ENCODE measurements at regions not wholly inside any gene's neighbourhood (a gene's known extent, or its start where the extent isn't known, plus 50 kb on each side); places are given as distances from the start of the nearest gene placed in this dataset.
"Not testable (repeated sequence)": the region's sequence is repeated elsewhere in the genome, so short reads cannot be mapped to it uniquely, and the experiment has no call there.

DNA sequence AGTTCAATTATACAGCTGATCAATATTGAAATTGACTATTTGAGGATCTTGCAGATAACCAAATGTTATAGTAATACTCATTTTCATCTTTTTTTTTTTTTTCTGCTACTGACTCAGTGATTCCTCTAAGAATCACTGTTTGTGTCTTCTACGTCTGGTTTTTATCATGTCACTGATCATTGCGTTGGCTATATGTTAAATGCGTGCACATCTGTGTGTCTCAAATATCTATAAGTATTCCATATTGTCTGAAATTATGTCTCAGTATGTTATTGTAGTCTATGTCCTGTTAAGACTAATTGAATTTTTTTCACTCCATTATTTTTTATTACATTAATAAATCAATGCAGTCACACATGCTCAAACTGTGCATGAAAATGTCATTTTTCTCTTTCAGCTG lies 200.5 kb downstream of the PCDH20 start:
- no peak for DNase-seq (ENCODE audit: low read depth)

DNA sequence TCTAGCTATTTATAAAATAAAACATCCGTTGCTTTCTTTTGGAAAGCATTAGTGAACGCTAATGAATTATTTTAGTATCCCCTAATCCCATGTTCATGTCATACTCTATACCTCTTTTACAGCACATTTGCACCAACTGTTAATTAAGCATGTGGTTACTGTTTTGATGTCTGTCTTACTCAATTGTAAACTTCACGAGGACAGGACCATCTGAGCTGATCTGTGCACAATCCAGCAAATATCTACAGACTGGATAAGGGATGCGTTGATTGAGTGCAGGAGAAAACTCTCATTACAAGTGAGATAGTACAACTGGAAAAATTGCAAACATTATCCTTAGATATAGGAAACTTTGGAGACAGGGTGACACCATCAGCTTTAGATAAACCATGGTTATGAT lies 201.1 kb downstream of the PCDH20 start:
- DNase-seq (ENCODE audit: low read depth) = no peak

- DNase-seq (ENCODE audit: low read depth) = not testable (repeated sequence)
Measured at GRCh38 chr13:61205898-61206297, 209.8 kb downstream of the PCDH20 start.

DNA sequence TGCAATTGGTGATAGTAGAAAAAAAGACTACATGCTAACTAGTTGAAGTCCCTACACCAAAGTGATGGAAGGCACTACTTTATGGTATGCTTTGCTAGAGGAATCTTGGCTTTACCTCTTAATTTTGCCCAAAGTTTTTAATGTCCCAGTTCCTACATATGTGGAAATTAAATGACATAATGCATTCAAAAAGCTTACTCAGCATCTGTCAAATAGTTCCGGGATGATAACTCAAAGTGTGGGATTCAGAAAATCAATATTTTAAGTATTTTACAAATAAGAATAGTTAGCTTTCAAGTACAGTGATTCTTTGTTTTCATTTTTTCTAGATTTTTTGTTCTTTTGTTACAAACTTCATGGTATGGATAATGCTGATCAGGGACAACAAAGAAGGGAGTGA lies 211.6 kb downstream of the PCDH20 start:
- no peak for DNase-seq (ENCODE audit: low read depth)

DNA sequence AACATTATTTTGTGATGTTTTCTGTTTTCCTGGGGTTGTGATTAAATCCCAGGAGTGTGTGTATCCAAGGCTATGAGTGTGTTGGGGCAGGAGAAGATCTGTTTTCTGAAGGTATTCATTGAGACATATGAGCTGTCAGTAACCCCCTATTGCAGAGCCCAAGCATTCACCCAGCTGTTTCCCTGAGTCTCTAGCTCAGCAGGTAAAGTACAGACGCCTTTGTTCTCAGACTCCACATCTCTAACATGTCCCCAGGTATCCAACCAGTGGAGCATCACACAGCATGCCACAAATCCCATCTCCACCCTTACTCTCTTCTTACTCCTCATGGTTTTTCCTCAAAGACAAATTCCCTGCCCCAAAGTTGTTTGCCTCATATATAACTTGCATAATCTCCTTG lies 213.6 kb downstream of the PCDH20 start:
- no peak for DNase-seq (ENCODE audit: low read depth)

- DNase-seq (ENCODE audit: low read depth) = no peak
Measured at GRCh38 chr13:61192826-61193225, 222.8 kb downstream of the PCDH20 start.

DNA sequence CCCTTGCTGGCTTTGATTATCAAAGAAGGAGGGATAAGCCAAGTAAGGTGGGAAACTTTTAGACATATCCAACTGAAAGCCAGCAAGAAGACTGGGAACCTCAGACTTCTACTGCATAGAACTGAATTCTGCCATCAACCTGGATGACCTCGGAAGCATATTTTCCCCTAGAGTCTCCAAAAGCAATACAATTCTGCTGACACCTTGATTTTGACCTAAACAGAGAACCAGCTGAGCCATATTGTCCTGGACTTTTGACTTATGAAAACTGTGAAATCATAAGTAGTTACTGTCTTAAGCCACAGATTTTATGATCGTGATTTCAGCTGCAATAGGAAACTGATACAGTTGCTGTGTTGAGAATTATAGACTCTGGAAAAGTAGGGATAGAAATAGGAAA lies 227.6 kb downstream of the PCDH20 start:
- DNase-seq (ENCODE audit: low read depth) = no peak

GRCh38 chr13:61187471-61187870 lies 228.2 kb downstream of the PCDH20 start:
- no peak for DNase-seq (ENCODE audit: low read depth)

- DNase-seq (ENCODE audit: low read depth) = no peak
Measured at GRCh38 chr13:61183670-61184069, 232.0 kb downstream of the PCDH20 start.

DNA sequence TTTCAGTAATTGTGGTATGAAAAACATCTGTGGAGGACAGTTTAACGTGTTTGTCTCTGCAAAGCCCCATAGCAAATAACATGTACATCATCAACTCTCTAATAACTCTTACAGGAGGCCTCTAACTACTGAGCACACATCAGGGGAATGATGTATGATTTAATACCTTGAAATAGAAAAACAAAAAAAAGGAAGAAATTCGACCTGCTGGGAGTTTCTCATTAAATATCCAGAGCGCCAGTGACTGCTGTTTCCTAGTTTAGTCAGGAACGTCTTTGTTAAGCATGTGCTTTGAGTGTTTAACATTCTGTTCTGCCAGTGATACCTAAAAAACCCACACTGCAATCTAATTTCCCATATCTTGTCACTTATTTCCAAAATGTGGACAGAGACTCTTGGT lies 235.4 kb downstream of the PCDH20 start:
- no peak for DNase-seq (ENCODE audit: low read depth)

- DNase-seq (ENCODE audit: low read depth) = no peak
Measured at GRCh38 chr13:61179741-61180140, 235.9 kb downstream of the PCDH20 start.

- peak; percentile 42 for DNase-seq (ENCODE audit: low read depth)
Measured at GRCh38 chr13:61170856-61171255, 244.8 kb downstream of the PCDH20 start.

GRCh38 chr13:61162636-61163035 lies 253.0 kb downstream of the PCDH20 start:
- DNase-seq (ENCODE audit: low read depth) = peak; percentile 21

- no peak for DNase-seq (ENCODE audit: low read depth)
Measured at GRCh38 chr13:61162106-61162505, 253.5 kb downstream of the PCDH20 start.

GRCh38 chr13:61156753-61157152 lies 258.9 kb downstream of the PCDH20 start:
- no peak for DNase-seq (ENCODE audit: low read depth)

DNA sequence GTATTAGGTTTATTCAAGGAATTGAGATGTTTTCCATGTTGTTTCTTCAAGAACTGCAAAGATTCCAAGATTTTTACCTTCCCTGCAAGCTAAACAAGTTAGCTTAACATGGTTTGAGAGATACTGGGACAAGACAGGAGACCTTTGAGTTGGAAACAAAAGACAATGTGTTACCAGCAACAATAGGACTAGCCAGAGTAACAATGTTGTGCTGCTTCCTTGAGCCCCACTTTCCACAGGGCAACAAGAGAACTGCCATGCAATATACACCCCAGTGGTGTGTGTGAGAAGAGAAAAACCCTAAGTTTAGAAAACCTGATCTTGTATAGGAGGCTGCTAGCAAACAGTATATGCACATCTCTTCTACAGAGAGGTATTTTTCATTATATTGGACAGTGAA lies 264.6 kb downstream of the PCDH20 start:
- no peak for DNase-seq (ENCODE audit: low read depth)

GRCh38 chr13:61149331-61149730 lies 266.3 kb downstream of the PCDH20 start:
- no peak for DNase-seq (ENCODE audit: low read depth)

- peak; percentile 16 for DNase-seq (ENCODE audit: low read depth)
Measured at GRCh38 chr13:61148691-61149315, 266.8 kb downstream of the PCDH20 start.

GRCh38 chr13:61148211-61148610 lies 267.4 kb downstream of the PCDH20 start:
- DNase-seq (ENCODE audit: low read depth) = no peak

DNA sequence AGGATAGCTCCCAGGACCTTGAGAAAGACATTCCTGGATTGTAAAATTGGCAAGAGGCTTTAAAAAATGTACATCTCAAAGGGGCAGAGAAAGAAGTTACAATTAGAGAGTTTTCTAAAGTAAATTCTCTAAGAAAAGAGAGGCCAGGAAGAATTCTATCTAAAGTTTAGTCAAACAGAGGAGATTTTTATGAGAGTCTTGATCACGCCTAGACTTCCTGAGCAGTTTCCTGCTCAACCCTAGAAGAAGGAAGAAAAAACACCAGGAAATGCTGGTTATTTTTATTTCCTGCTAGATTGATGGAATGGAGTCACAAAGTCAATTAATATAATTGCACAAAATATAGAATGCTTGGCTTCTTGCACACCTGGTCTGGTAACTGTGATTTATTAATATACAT lies 269.1 kb downstream of the PCDH20 start:
- no peak for DNase-seq (ENCODE audit: low read depth)

DNA sequence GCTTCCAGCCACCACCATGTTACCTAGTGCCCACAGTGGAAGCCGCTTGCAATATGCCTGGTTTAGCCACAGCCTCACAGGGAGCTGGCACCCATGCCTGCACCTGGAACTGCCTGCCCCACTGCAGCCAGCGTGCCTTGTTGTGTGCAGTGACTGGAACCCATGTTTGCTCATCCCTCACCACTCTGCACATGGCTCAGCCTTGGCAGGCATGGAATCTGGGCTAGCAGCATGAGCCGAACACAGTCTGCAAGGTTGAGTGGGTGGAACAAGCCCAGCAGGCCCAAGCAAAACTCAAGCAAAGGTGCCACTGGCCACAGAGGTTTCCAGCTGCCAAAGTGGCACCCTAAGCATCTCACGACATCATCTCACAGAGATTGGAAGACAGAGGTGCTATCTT lies 269.5 kb downstream of the PCDH20 start:
- no peak for DNase-seq (ENCODE audit: low read depth)

GRCh38 chr13:61144834-61145593 lies 270.6 kb downstream of the PCDH20 start:
- DNase-seq (ENCODE audit: low read depth) = no peak

DNA sequence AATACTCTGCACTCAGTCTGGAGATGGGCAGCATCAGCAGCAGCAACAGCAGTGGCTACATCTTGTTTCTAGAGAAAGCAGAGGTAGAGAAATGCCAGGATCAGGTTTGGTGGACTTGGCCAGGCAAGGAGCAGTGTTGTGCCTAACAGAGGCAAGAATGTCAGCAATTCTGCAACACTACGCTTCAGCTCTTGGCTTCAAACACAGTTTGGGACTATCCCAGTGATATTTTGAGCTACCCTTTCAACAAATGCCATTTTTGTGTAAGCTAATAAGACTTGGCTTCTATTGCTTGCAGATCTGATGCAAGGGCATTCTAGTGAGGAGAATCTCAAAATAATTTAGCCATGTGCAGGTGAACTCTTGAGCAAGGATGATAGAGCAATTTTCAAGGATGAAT lies 271.3 kb downstream of the PCDH20 start:
- DNase-seq (ENCODE audit: low read depth) = no peak

- no peak for DNase-seq (ENCODE audit: low read depth)
Measured at GRCh38 chr13:61142506-61142905, 273.1 kb downstream of the PCDH20 start.

All from RPMI7951 (cell line).